Nephron (organoid): ENCODE measurements at regions not wholly inside any gene's neighbourhood (a gene's known extent, or its start where the extent isn't known, plus 50 kb on each side); places are given as distances from the start of the nearest gene placed in this dataset.

ENCODE experiments used
- H3K27ac Mint-ChIP-seq, 3 experiments: 2 replicates each; pipeline ENCODE4 v1.8.0; 2020; ENCODE audit warnings: mixed read lengths in 3 of 3, mild to moderate bottlenecking in 2 of 3, moderate library complexity in 1 of 3
- H3K27me3 Mint-ChIP-seq: 2 replicates; pipeline ENCODE4 v1.8.0; 2021; ENCODE audit warnings: low read depth, mild to moderate bottlenecking, moderate library complexity, mixed read lengths
- H3K36me3 Mint-ChIP-seq: 2 replicates; pipeline ENCODE4 v1.8.0; 2020; ENCODE audit warnings: low read depth, mixed read lengths
- H3K4me1 Mint-ChIP-seq: 2 replicates; pipeline ENCODE4 v1.8.0; 2020; ENCODE audit warnings: mixed read lengths
- H3K4me3 Mint-ChIP-seq, 3 experiments: 2 replicates each; pipeline ENCODE4 v1.8.0; 2020; ENCODE audit warnings: mild to moderate bottlenecking in 3 of 3, mixed read lengths in 3 of 3, moderate library complexity in 2 of 3
- H3K9me3 Mint-ChIP-seq: 2 replicates; pipeline ENCODE4 v1.8.0; 2020; ENCODE audit warnings: mixed read lengths
- TF ChIP-seq, protein P1 (sequence below), 3 experiments: fragments of 200-600 bp; sonication (generic); IDR thresholded peaks; one replicate each; pipeline ENCODE4 v1.5.0; 2021; ENCODE audit warnings: antibody characterized with exemption in 3 of 3; ENCODE audit not compliant: unreplicated experiment in 3 of 3

DNA sequence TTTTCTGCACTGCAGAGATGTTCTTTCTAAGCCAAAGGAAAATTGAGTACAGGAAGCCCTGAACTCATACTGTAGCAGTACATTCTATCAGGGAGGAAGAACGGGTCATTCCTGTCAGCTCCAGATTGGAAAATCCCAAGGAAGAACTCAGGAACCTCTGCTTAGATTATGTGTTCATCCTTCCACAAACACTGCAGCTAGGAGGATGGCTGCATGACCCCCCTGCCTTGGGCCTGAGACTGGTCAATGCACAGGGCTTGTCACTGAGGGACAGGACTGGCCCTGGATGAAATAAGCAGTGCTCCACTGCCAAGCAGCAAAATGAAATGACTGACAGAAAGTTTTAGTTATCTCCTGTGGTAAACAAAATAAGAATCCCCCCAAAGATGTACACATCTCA, 1406.8 kb upstream of the TMEM132C start:
- TF ChIP-seq, protein P1, sequence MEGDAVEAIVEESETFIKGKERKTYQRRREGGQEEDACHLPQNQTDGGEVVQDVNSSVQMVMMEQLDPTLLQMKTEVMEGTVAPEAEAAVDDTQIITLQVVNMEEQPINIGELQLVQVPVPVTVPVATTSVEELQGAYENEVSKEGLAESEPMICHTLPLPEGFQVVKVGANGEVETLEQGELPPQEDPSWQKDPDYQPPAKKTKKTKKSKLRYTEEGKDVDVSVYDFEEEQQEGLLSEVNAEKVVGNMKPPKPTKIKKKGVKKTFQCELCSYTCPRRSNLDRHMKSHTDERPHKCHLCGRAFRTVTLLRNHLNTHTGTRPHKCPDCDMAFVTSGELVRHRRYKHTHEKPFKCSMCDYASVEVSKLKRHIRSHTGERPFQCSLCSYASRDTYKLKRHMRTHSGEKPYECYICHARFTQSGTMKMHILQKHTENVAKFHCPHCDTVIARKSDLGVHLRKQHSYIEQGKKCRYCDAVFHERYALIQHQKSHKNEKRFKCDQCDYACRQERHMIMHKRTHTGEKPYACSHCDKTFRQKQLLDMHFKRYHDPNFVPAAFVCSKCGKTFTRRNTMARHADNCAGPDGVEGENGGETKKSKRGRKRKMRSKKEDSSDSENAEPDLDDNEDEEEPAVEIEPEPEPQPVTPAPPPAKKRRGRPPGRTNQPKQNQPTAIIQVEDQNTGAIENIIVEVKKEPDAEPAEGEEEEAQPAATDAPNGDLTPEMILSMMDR (IDR thresholded peaks at IDR 0.05; ENCODE audit: unreplicated experiment in 3 of 3), result no peak
- Mint-ChIP-seq H3K9me3 (peaks cover 2% of the 10 kb centered on the region), H3K36me3 (no peaks in the 10 kb centered on the region), H3K27ac (no peak overlapping the region), H3K27me3 (peaks cover 6% of the 10 kb centered on the region), H3K4me3 (no peak overlapping the region), H3K4me1 (no peaks in the 10 kb centered on the region)

DNA sequence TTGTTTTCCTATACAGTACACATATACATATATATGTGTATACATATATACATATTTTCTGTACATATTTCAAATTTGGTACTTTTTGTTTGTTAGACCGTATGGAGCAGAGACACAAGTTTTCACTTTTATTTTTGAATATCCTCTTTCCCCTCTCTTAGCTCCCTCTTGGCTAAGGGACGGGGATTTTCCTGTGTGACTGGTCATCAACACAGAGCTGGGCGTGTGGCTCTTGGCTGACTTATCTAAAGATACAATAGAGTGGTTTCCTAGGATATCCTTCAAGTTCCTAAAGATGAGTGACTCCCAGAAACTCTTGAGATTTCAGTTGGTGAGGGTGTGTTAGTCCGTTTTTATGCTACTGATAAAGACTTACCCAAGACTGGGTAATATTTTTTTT, 1404.5 kb upstream of the TMEM132C start:
- Mint-ChIP-seq H3K27me3 (peaks cover 12% of the 10 kb centered on the region), H3K36me3 (no peaks in the 10 kb centered on the region), H3K27ac (no peak overlapping the region), H3K4me3 (no peak overlapping the region), H3K4me1 (no peaks in the 10 kb centered on the region), H3K9me3 (peaks cover 1% of the 10 kb centered on the region)
- TF ChIP-seq, protein P1 (IDR thresholded peaks at IDR 0.05; ENCODE audit: unreplicated experiment in 3 of 3), result no peak

DNA sequence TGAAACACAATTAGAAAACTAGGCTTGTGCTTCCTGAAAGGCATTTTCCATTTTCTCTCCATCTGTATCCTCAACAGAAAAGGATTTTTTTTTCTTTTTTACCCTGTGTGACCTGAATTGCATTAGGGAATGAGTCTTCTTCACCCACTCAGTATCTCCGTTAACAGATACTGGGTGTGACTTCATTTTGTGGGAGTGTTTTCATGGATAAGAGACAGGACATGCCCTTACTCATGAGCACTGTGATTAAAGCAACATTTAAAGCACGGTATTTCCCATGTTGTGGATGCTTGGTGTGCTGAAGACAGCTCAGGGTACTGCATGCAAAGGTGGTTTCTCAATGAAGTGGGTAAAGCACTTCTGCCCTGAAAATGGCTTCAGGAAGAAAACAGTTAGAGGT, 1397.3 kb upstream of the TMEM132C start:
- peaks cover 17% of the 10 kb centered on the region for H3K27me3 Mint-ChIP-seq
- TF ChIP-seq, protein P1 (IDR thresholded peaks at IDR 0.05; ENCODE audit: unreplicated experiment in 3 of 3), result no peak
- no peak overlapping the region for H3K4me3 Mint-ChIP-seq
- no peaks in the 10 kb centered on the region for H3K9me3 Mint-ChIP-seq
- no peaks in the 10 kb centered on the region for H3K36me3 Mint-ChIP-seq
- H3K4me1 Mint-ChIP-seq, result no peaks in the 10 kb centered on the region
- no peak overlapping the region for H3K27ac Mint-ChIP-seq

DNA sequence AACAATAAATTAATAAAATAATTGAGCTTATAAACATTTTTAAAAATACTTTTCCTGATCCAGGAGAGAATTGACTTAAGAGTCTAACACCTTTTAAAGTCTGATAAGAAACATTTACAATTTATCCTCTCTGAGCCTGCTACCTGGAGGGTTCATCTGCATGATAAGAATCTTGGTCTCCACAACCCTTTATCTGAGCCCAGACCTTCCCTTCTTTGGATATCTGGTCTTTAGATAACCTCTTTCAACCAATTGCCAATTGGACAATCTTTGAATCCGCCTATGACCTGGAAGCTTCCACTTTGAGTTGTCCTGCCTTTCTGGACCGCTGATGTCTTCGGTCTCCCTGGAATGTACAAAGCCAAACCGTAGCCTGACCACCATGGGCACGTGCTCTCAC, 1393.3 kb upstream of the TMEM132C start:
- H3K27me3 Mint-ChIP-seq, result peaks cover 10% of the 10 kb centered on the region
- no peak overlapping the region for H3K4me3 Mint-ChIP-seq
- H3K27ac Mint-ChIP-seq, result no peak overlapping the region
- no peaks in the 10 kb centered on the region for H3K4me1 Mint-ChIP-seq
- no peaks in the 10 kb centered on the region for H3K9me3 Mint-ChIP-seq
- TF ChIP-seq, protein P1 (IDR thresholded peaks at IDR 0.05; ENCODE audit: unreplicated experiment in 3 of 3), result no peak
- H3K36me3 Mint-ChIP-seq, result no peaks in the 10 kb centered on the region

DNA sequence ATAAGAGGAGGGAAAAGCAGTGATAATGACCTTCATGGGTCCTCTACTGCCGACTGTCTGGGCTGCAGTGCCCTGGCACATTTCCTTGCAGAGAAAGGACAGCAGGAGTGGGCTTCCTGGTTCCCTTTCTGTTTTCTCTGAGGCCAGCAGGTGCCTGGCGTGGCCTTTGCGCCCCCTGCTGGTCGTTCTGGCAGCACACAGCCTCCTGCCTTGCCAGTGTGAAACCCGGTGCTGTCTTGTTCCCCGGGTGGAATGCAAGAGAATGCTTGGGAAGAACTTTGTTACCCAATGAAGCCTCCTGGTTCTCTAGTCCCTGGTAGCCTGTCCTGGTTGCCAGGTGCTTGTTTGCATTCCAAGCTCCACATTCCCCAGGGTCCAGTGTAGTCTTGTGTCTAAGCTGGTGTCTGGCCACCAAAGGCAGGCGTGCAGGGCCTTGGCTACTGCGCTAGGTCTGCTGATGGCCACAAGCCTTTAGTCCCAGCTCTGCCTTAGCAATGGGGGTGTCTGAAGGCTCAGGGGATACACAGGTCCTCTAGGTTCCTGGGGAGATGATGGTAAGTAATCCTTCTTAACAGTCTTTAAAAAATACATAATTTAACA, 1392.4 kb upstream of the TMEM132C start:
- H3K27me3 Mint-ChIP-seq, result peaks cover 4% of the 10 kb centered on the region
- no peak overlapping the region for H3K4me3 Mint-ChIP-seq
- H3K36me3 Mint-ChIP-seq, result no peaks in the 10 kb centered on the region

DNA sequence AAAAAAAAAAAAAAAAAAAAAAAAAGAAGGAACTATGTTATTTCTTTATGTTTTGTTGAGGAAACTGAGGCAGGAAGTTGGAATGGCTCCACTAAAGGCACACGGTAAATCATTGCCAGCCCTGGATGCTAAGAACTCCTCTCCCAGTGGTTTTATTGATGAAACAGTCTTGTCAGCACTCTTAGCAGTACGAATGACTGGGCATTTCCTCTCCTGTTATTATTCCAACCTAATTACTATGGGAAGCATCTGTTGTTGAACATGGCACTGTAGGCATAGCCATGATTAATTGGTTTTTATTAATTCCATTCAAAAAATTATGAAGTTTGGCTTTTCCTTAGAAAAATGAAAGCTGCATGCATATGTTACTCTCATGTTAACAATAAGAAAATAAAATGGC, 1387.1 kb upstream of the TMEM132C start:
- Mint-ChIP-seq H3K27ac (no peak overlapping the region), H3K4me1 (peaks cover 10% of the 10 kb centered on the region), H3K36me3 (no peaks in the 10 kb centered on the region), H3K9me3 (no peaks in the 10 kb centered on the region), H3K4me3 (no peak overlapping the region), H3K27me3 (peaks cover 3% of the 10 kb centered on the region)
- TF ChIP-seq, protein P1 (IDR thresholded peaks at IDR 0.05; ENCODE audit: unreplicated experiment in 3 of 3), result no peak

More for the DNA sequence above, 1392.4 kb upstream of the TMEM132C start:
- TF ChIP-seq, protein P1 (IDR thresholded peaks at IDR 0.05; ENCODE audit: unreplicated experiment in 3 of 3), result peak; percentile 73 to 87 (median 77)
- Mint-ChIP-seq H3K27ac (no peak overlapping the region), H3K4me1 (no peaks in the 10 kb centered on the region), H3K9me3 (no peaks in the 10 kb centered on the region)
